ENCODE measurements at regions not wholly inside any gene's neighbourhood (a gene's known extent, or its start where the extent isn't known, plus 50 kb on each side); places are given as distances from the start of the nearest gene placed in this dataset.

DNA sequence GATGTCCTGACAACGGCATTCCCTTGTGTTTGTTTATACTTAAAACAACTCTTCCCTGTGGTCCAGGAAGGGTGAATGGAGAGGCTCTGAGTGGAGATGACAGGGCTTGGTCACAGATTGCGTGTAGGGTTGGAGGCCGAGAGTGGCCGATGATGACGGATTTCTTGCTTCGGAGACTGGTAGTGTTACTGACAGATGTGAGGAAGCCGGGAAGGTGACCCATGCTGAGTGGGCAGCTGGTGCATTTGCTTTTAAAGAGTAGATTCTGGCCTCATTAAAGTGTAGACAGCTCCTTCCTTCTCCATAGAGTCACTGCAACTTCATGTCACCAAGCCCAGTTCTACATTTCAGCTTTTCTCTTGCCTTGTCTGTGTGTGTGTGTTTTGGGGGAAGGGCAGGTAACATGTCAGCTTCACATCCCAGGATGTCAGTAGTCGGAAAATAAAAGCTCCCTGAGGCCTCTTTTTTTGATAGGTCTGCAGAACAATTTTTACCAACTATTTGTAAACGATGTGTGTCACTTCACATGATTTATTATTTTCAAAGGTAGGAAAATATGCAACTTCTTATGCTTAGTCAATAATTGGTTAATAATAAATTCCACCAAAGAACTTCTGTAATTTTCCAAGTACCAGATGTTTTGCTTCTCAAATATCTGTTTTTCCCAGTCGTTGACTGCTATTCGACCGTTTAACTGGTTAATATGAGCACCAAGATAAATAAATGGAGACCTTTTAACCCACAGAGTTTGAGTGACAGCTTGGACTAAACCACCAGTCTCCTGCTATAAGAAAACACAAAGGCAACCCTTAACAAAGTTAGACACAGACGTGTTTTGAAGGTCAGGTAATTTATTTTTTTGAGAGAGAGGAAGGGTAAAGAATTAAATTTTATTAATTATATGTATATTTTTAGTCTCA, 436.9 kb downstream of the SLC4A3 start:
- Histone ChIP-seq H3K4me3 (ENCODE audit: low read length) (no peak overlapping the region), H3K36me3 (ENCODE audit: insufficient read depth, low read length) (no peaks in the 10 kb centered on the region), H3K9me3 (ENCODE audit: low read length) (no peaks in the 10 kb centered on the region), H3K27me3 (ENCODE audit: insufficient read depth, low read depth, low read length) (no peaks in the 10 kb centered on the region), H2AFZ (ENCODE audit: low read depth, low read length) (no peak overlapping the region), H3K9ac (ENCODE audit: low read length) (no peak overlapping the region), H3F3A (ENCODE audit: insufficient read depth, low read length, poor library complexity, severe bottlenecking) (no peaks in the 10 kb centered on the region), H3K79me2 (replicated peaks; ENCODE audit: insufficient read depth, low read length) (no peaks in the 10 kb centered on the region), H4K20me1 (ENCODE audit: insufficient read depth) (no peaks in the 10 kb centered on the region), H3K27ac (ENCODE audit: low read length) (no peak overlapping the region), H3K9me2 (ENCODE audit: insufficient read depth, low read length) (no peaks in the 10 kb centered on the region), H3K4me2 (ENCODE audit: low read length) (no peak overlapping the region)
- no peak for TF ChIP-seq SMC3 (conservative IDR thresholded peaks at IDR 0.05; ENCODE audit: poor library complexity)
- TF ChIP-seq EP300 (conservative IDR thresholded peaks at IDR 0.05; ENCODE audit: poor library complexity, severe bottlenecking): peak; percentile 15

DNA sequence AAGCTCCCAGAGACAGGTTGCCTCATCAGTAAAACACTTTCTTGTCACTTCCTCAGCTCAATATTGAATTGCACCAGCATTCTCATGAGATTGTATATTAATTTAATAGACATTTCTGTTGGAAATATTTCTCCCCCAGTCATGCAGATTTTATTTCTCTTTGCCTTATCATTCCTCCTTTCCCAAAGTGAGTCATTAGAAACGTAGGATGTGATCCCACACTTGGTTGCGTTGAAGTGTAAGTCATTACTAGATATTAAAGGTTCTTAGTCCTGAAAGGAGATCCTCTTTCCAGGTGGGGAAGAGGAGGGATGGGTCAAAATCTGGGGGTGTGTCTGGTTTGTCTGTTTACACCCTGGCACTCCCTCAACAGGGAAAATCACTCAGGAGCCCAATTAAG, 438.2 kb downstream of the SLC4A3 start:
- peak; percentile 12 for TF ChIP-seq POLR2AphosphoS5 (IDR thresholded peaks at IDR 0.05)
- TF ChIP-seq TAF1 (IDR thresholded peaks at IDR 0.05; ENCODE audit: low read depth): no peak
- no peak overlapping the region for H3K4me2 ChIP-seq (ENCODE audit: low read length)
- no peak overlapping the region for H3K27ac ChIP-seq (ENCODE audit: low read length)
- H3K36me3 ChIP-seq (ENCODE audit: insufficient read depth, low read length): no peaks in the 10 kb centered on the region
- H3K9me2 ChIP-seq (ENCODE audit: insufficient read depth, low read length): no peaks in the 10 kb centered on the region
- no peaks in the 10 kb centered on the region for H3K79me2 ChIP-seq (replicated peaks; ENCODE audit: insufficient read depth, low read length)
- H4K20me1 ChIP-seq (ENCODE audit: insufficient read depth): no peaks in the 10 kb centered on the region
- no peak overlapping the region for H3K9ac ChIP-seq (ENCODE audit: low read length)
- no peaks in the 10 kb centered on the region for H3K27me3 ChIP-seq (ENCODE audit: insufficient read depth, low read depth, low read length)
- no peaks in the 10 kb centered on the region for H3K9me3 ChIP-seq (ENCODE audit: low read length)
- no peak overlapping the region for H3K4me3 ChIP-seq (ENCODE audit: low read length)
- no peaks in the 10 kb centered on the region for H3F3A ChIP-seq (ENCODE audit: insufficient read depth, low read length, poor library complexity, severe bottlenecking)
- no peak overlapping the region for H2AFZ ChIP-seq (ENCODE audit: low read depth, low read length)

DNA sequence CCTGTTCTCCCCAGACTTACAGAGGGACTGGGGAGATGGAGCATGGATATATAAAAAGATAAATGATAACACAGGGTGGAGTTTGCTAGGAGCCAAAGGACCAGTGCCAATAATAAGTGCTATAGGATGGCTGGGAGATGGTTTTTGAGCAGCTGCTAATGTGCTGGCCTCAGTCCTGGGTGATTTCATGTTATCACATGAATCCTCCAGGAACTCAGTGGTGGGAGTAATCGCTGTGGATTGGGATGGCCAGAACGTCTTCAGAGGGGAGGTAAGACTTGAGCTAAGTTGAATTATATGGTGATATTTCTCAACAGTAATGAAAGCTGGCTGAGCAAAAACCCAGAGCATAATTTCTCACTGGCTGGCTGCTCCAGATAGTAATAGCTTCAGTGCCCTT, 441.4 kb downstream of the SLC4A3 start:
- no peak overlapping the region for H2AFZ ChIP-seq (ENCODE audit: low read depth, low read length)

More for the DNA sequence above, 441.4 kb downstream of the SLC4A3 start:
- no peaks in the 10 kb centered on the region for H3K79me2 ChIP-seq (replicated peaks; ENCODE audit: insufficient read depth, low read length)
- no peaks in the 10 kb centered on the region for H3F3A ChIP-seq (ENCODE audit: insufficient read depth, low read length, poor library complexity, severe bottlenecking)
- no peak overlapping the region for H3K9ac ChIP-seq (ENCODE audit: low read length)
- TF ChIP-seq, protein P1, sequence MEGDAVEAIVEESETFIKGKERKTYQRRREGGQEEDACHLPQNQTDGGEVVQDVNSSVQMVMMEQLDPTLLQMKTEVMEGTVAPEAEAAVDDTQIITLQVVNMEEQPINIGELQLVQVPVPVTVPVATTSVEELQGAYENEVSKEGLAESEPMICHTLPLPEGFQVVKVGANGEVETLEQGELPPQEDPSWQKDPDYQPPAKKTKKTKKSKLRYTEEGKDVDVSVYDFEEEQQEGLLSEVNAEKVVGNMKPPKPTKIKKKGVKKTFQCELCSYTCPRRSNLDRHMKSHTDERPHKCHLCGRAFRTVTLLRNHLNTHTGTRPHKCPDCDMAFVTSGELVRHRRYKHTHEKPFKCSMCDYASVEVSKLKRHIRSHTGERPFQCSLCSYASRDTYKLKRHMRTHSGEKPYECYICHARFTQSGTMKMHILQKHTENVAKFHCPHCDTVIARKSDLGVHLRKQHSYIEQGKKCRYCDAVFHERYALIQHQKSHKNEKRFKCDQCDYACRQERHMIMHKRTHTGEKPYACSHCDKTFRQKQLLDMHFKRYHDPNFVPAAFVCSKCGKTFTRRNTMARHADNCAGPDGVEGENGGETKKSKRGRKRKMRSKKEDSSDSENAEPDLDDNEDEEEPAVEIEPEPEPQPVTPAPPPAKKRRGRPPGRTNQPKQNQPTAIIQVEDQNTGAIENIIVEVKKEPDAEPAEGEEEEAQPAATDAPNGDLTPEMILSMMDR (IDR thresholded peaks at IDR 0.05; ENCODE audit: poor library complexity, severe bottlenecking): no peak
- TF ChIP-seq SMC3 (conservative IDR thresholded peaks at IDR 0.05; ENCODE audit: poor library complexity): no peak
- TF ChIP-seq, protein P2, sequence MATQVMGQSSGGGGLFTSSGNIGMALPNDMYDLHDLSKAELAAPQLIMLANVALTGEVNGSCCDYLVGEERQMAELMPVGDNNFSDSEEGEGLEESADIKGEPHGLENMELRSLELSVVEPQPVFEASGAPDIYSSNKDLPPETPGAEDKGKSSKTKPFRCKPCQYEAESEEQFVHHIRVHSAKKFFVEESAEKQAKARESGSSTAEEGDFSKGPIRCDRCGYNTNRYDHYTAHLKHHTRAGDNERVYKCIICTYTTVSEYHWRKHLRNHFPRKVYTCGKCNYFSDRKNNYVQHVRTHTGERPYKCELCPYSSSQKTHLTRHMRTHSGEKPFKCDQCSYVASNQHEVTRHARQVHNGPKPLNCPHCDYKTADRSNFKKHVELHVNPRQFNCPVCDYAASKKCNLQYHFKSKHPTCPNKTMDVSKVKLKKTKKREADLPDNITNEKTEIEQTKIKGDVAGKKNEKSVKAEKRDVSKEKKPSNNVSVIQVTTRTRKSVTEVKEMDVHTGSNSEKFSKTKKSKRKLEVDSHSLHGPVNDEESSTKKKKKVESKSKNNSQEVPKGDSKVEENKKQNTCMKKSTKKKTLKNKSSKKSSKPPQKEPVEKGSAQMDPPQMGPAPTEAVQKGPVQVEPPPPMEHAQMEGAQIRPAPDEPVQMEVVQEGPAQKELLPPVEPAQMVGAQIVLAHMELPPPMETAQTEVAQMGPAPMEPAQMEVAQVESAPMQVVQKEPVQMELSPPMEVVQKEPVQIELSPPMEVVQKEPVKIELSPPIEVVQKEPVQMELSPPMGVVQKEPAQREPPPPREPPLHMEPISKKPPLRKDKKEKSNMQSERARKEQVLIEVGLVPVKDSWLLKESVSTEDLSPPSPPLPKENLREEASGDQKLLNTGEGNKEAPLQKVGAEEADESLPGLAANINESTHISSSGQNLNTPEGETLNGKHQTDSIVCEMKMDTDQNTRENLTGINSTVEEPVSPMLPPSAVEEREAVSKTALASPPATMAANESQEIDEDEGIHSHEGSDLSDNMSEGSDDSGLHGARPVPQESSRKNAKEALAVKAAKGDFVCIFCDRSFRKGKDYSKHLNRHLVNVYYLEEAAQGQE (IDR thresholded peaks at IDR 0.05; ENCODE audit: borderline replicate concordance): no peak
- TF ChIP-seq TAF1 (IDR thresholded peaks at IDR 0.05; ENCODE audit: low read depth): no peak
- no peak for TF ChIP-seq EP300 (conservative IDR thresholded peaks at IDR 0.05; ENCODE audit: poor library complexity, severe bottlenecking)
- TF ChIP-seq EZH2 (IDR thresholded peaks at IDR 0.05; ENCODE audit: borderline replicate concordance, insufficient read depth, low read length, poor library complexity, severe bottlenecking): no peak
- no peak for TF ChIP-seq RAD21 (conservative IDR thresholded peaks at IDR 0.05)
- no peak for TF ChIP-seq POLR2AphosphoS5 (IDR thresholded peaks at IDR 0.05)
- TF ChIP-seq MXI1 (conservative IDR thresholded peaks at IDR 0.05; ENCODE audit: poor library complexity, severe bottlenecking): no peak
- no peak overlapping the region for H3K27ac ChIP-seq (ENCODE audit: low read length)
- H3K27me3 ChIP-seq (ENCODE audit: insufficient read depth, low read depth, low read length): no peaks in the 10 kb centered on the region
- H3K4me3 ChIP-seq (ENCODE audit: low read length): no peak overlapping the region
- no peaks in the 10 kb centered on the region for H3K9me2 ChIP-seq (ENCODE audit: insufficient read depth, low read length)
- H3K36me3 ChIP-seq (ENCODE audit: insufficient read depth, low read length): no peaks in the 10 kb centered on the region
- H3K9me3 ChIP-seq (ENCODE audit: low read length): no peaks in the 10 kb centered on the region
- H3K4me2 ChIP-seq (ENCODE audit: low read length): no peak overlapping the region
- H4K20me1 ChIP-seq (ENCODE audit: insufficient read depth): no peaks in the 10 kb centered on the region
